Caco-2 (cell line): ENCODE measurements at regions not wholly inside any gene's neighbourhood (a gene's known extent, or its start where the extent isn't known, plus 50 kb on each side); places are given as distances from the start of the nearest gene placed in this dataset.
"Not testable (repeated sequence)": the region's sequence is repeated elsewhere in the genome, so short reads cannot be mapped to it uniquely, and the experiment has no call there.

ENCODE experiments used
- BruUV-seq: library from RNA; stranded (reverse); fragments of 400-500 nt; replicated peaks from 2 replicates; lab custom pipeline; 2021; lab: Mats Ljungman, UMichigan
- CTCF ChIA-PET: fragments of 300-600 bp; sonication (Branson Sonifier 250); formaldehyde crosslinking; loops from one replicate; lab custom pipeline; 2022; ENCODE audit warnings: antibody characterized with exemption; lab: Charles Lee
- POLR2A ChIA-PET: fragments of 300-600 bp; sonication (Branson Sonifier 250); formaldehyde crosslinking; loops from one replicate; lab custom pipeline; 2022; ENCODE audit warnings: antibody characterized with exemption; lab: Charles Lee
- DNase-seq, 2 experiments: peaks; one replicate each; pipeline versions ENCODE4 v3.0.0 to v3.0.0-alpha.2; 2020 to 2022
- H3K27me3 ChIP-seq: replicated peaks from 2 replicates; pipeline ENCODE4 v1.6.0; 2011; ENCODE audit warnings: low read length; ENCODE audit not compliant: control insufficient read depth, insufficient read depth
- H3K36me3 ChIP-seq: 2 replicates; pipeline ENCODE4 v1.5.1; 2011; ENCODE audit warnings: low read length; ENCODE audit not compliant: control insufficient read depth, insufficient read depth
- H3K4me1 ChIP-seq: fragments of 250-450 bp; sonication (Bioruptor Pico); 2 replicates; pipeline ENCODE4 v1.5.1; 2020; ENCODE audit warnings: mild to moderate bottlenecking
- H3K4me3 ChIP-seq: 2 replicates; pipeline ENCODE4 v1.5.1; 2011; ENCODE audit warnings: low read depth, mild to moderate bottlenecking, control low read depth, low read length
- H3K9me3 ChIP-seq: fragments of 250-450 bp; sonication (Bioruptor Pico); 2 replicates; pipeline ENCODE4 v1.5.1; 2020; ENCODE audit warnings: mild to moderate bottlenecking, moderate library complexity
- H3K27ac Mint-ChIP-seq: one replicate; pipeline ENCODE4 v1.8.0; 2022; ENCODE audit warnings: mixed read lengths; ENCODE audit not compliant: unreplicated experiment
- H3K27me3 Mint-ChIP-seq: one replicate; pipeline ENCODE4 v1.8.0; 2022; ENCODE audit warnings: mixed read lengths; ENCODE audit not compliant: insufficient read depth, unreplicated experiment
- H3K36me3 Mint-ChIP-seq: one replicate; pipeline ENCODE4 v1.8.0; 2022; ENCODE audit warnings: mild to moderate bottlenecking, mixed read lengths; ENCODE audit not compliant: insufficient read depth, unreplicated experiment
- H3K4me1 Mint-ChIP-seq: one replicate; pipeline ENCODE4 v1.8.0; 2022; ENCODE audit warnings: low read depth, mixed read lengths; ENCODE audit not compliant: unreplicated experiment
- H3K4me3 Mint-ChIP-seq: one replicate; pipeline ENCODE4 v1.8.0; 2022; ENCODE audit warnings: mild to moderate bottlenecking, moderate library complexity, mixed read lengths; ENCODE audit not compliant: unreplicated experiment
- H3K9me3 Mint-ChIP-seq: one replicate; pipeline ENCODE4 v1.8.0; 2022; ENCODE audit warnings: mixed read lengths; ENCODE audit not compliant: unreplicated experiment
- intact Hi-C: fragments of 100-400 bp; cut with micrococcal nuclease; formaldehyde crosslinking; loops from one replicate; pipeline ENCODE4 v1.10.0; 2022; ENCODE audit not compliant: unreplicated experiment
- TF ChIP-seq, protein P1 (sequence below), 2 experiments: fragments of 200-600 bp in 1 of 2; IDR thresholded peaks; 1 replicate in 1 of 2; 2 replicates in 1 of 2; pipeline versions ENCODE4 v1.5.1 to v1.8.0; 2011 to 2022; ENCODE audit warnings: antibody characterized with exemption in 1 of 2, control low read depth in 1 of 2, inconsistent platforms in 1 of 2, low read depth in 1 of 2, low read length in 1 of 2, mild to moderate bottlenecking in 1 of 2, moderate library complexity in 1 of 2; ENCODE audit not compliant: insufficient read depth in 1 of 2, severe bottlenecking in 1 of 2, unreplicated experiment in 1 of 2

DNA sequence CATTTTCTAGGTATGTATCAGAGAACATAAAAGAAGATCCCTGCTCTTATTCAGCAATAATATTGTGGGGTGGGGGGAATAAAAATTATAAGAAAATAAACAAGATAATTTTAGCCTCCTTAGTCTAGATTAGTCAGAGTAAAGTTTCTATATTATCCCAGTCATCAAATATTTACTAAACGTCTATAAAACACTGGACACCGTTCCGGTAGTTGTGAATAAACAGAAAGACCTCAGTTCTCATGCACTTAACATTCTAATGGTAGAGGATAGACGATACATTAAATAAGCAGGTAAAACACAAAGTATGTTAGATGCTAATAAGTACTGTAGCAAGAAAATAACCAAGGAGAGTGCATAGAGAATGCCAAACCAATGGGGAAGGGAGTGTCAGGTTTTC lies 425.0 kb downstream of the GBE1 start:
- no peak overlapping the region for H3K27ac Mint-ChIP-seq
- CTCF ChIA-PET, result no interaction called here

DNA sequence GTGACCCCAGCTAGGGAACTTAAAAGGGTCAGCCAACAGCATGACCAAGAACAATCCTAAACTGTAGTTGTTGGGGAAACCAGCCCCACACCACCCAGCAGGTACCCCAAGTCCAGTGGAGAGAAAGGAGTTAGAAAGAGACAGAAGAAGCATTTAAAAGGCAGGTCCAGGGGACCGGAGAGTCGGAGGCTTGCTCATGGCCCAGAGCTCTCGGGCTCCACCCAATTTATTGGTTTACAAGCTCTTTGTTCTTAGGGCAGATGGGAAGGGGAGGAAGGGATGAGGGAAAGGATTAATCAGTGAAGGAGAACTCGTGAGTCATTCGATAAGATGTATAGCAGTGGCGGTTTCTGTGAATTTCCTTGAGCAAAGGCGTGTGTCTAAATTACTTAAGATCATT lies 431.6 kb downstream of the GBE1 start:
- H3K27ac Mint-ChIP-seq, H3K27me3 Mint-ChIP-seq, H3K36me3 ChIP-seq, H3K9me3 ChIP-seq, H3K27me3 ChIP-seq, DNase-seq, H3K36me3 Mint-ChIP-seq, BruUV-seq, CTCF ChIA-PET, H3K4me3 Mint-ChIP-seq, intact Hi-C loops, H3K9me3 Mint-ChIP-seq, H3K4me3 ChIP-seq, POLR2A ChIA-PET: not testable (repeated sequence)
- H3K4me1 Mint-ChIP-seq, result peaks cover 14% of the 10 kb centered on the region
- peaks cover 12% of the 10 kb centered on the region; the same call in 1 of the 2 replicates for H3K4me1 ChIP-seq

More for the DNA sequence above, 425.0 kb downstream of the GBE1 start:
- H3K9me3 Mint-ChIP-seq, result no peaks in the 10 kb centered on the region
- Histone ChIP-seq H3K9me3 (no peaks in the 10 kb centered on the region), H3K4me3 (no peak overlapping the region), H3K27me3 (no peaks in the 10 kb centered on the region), H3K36me3 (no peaks in the 10 kb centered on the region), H3K4me1 (peaks cover 18% of the 10 kb centered on the region)
- no peak overlapping the region for H3K4me3 Mint-ChIP-seq
- H3K4me1 Mint-ChIP-seq, result peaks cover 14% of the 10 kb centered on the region
- no peaks in the 10 kb centered on the region for H3K27me3 Mint-ChIP-seq
- TF ChIP-seq, protein P1, sequence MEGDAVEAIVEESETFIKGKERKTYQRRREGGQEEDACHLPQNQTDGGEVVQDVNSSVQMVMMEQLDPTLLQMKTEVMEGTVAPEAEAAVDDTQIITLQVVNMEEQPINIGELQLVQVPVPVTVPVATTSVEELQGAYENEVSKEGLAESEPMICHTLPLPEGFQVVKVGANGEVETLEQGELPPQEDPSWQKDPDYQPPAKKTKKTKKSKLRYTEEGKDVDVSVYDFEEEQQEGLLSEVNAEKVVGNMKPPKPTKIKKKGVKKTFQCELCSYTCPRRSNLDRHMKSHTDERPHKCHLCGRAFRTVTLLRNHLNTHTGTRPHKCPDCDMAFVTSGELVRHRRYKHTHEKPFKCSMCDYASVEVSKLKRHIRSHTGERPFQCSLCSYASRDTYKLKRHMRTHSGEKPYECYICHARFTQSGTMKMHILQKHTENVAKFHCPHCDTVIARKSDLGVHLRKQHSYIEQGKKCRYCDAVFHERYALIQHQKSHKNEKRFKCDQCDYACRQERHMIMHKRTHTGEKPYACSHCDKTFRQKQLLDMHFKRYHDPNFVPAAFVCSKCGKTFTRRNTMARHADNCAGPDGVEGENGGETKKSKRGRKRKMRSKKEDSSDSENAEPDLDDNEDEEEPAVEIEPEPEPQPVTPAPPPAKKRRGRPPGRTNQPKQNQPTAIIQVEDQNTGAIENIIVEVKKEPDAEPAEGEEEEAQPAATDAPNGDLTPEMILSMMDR (IDR thresholded peaks at IDR 0.05; ENCODE audit: insufficient read depth in 1 of 2, low read depth in 1 of 2, low read length in 1 of 2, severe bottlenecking in 1 of 2, unreplicated experiment in 1 of 2), result no peak
- BruUV-seq, result no TSS peak
- no peaks in the 10 kb centered on the region for H3K36me3 Mint-ChIP-seq
- POLR2A ChIA-PET, result no interaction called here
- DNase-seq, result no peak
- intact Hi-C loops, result no loop called here

DNA sequence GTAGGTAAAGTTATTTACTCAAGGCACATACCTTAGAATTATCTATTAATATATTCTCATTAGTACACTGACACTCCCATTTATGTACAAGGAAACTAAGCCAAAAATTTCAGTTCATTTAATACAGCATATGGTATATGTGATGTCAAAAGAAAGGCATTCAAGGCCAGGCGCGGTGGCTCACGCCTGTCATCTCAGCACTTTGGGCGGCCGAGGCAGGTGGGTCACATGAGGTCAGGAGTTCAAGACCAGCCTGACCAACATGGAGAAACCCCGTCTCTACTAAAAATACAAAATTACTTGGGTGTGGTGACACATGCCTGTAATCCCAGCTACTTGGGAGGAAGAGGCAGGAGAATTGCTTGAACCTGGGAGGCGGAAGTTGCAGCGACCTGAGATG lies 435.2 kb downstream of the GBE1 start:
- H3K4me3 ChIP-seq, result no peak overlapping the region
- ChIA-PET POLR2A (no interaction called here), CTCF (no interaction called here)
- peaks cover 6% of the 10 kb centered on the region; the same call in 1 of the 2 replicates for H3K4me1 ChIP-seq
- H3K27me3 ChIP-seq, result no peaks in the 10 kb centered on the region
- DNase-seq, result no peak
- H3K4me3 Mint-ChIP-seq, result no peak overlapping the region
- TF ChIP-seq, protein P1 (IDR thresholded peaks at IDR 0.05; ENCODE audit: insufficient read depth in 1 of 2, low read depth in 1 of 2, low read length in 1 of 2, severe bottlenecking in 1 of 2, unreplicated experiment in 1 of 2), result no peak
- BruUV-seq, result no TSS peak
- no peaks in the 10 kb centered on the region for H3K36me3 ChIP-seq
- H3K9me3 ChIP-seq, result no peaks in the 10 kb centered on the region
- no peaks in the 10 kb centered on the region for H3K36me3 Mint-ChIP-seq
- no peak overlapping the region for H3K27ac Mint-ChIP-seq
- intact Hi-C loops, result no loop called here
- peaks cover 9% of the 10 kb centered on the region for H3K9me3 Mint-ChIP-seq
- H3K27me3 Mint-ChIP-seq, result no peaks in the 10 kb centered on the region
- H3K4me1 Mint-ChIP-seq, result peaks cover 6% of the 10 kb centered on the region

DNA sequence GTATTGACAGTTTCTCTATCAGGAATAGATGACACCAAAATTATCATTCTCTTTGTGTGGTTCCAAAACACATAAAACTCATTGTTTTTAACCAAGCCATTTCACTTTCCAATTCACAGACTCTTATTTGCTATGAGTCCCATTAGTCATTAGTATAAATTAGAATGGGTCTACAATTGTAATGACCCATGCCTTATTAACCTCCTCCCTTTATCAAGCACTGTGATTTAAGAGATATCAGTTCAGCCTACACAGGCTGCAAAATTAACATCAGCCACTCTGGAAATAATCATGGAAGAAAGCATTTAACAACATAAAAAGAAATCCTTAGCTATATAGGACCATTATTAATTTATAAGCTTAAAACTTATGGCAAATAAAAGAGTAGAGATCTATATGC lies 440.6 kb downstream of the GBE1 start:
- ChIA-PET CTCF (no interaction called here), POLR2A (no interaction called here)
- no TSS peak for BruUV-seq

More for the DNA sequence above, 440.6 kb downstream of the GBE1 start:
- no peak overlapping the region for H3K27ac Mint-ChIP-seq
- H3K4me3 Mint-ChIP-seq, result no peak overlapping the region
- peaks cover 9% of the 10 kb centered on the region for H3K9me3 Mint-ChIP-seq
- intact Hi-C loops, result no loop called here
- H3K36me3 ChIP-seq, result no peaks in the 10 kb centered on the region
- H3K4me1 Mint-ChIP-seq, result peaks cover 6% of the 10 kb centered on the region
- no peaks in the 10 kb centered on the region for H3K36me3 Mint-ChIP-seq
- DNase-seq, result no peak
- H3K4me3 ChIP-seq, result no peak overlapping the region
- no peaks in the 10 kb centered on the region for H3K27me3 Mint-ChIP-seq
- no peaks in the 10 kb centered on the region for H3K9me3 ChIP-seq
- peaks cover 6% of the 10 kb centered on the region; the same call in 1 of the 2 replicates for H3K4me1 ChIP-seq
- H3K27me3 ChIP-seq, result no peaks in the 10 kb centered on the region
- TF ChIP-seq, protein P1 (IDR thresholded peaks at IDR 0.05; ENCODE audit: insufficient read depth in 1 of 2, low read depth in 1 of 2, low read length in 1 of 2, severe bottlenecking in 1 of 2, unreplicated experiment in 1 of 2), result no peak
